ENCODE measurements at regions not wholly inside any gene's neighbourhood (a gene's known extent, or its start where the extent isn't known, plus 50 kb on each side); places are given as distances from the start of the nearest gene placed in this dataset.

DNA sequence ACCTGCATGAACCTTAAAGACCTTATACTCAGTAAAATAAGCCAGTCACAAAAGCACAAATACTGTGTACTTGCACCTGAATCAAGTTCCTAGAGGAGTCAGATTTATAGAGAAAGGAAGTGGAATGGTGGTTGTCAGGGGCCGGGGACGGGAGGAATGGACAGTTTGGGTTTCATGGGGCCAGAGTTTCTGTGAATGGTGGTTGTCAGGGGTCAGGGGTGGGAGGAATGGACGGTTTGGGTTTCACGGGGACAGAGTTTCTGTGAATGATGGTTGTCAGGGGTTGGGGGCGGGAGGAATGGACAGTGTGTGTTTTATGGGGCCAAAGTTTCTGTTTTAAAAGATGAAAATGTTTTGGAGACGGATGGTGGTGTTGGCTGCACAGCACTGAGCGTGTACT, 260.0 kb upstream of the MKI67 start:
- Histone ChIP-seq H3K79me2 (ENCODE audit: insufficient read depth, low read length) (no peaks in the 10 kb centered on the region), H3K9me3 (ENCODE audit: control insufficient read depth in 1 of 2, insufficient read depth in 1 of 2, low read depth in 1 of 2, low read length in 2 of 2) (no peaks in the 10 kb centered on the region), H3K27ac (ENCODE audit: low read depth, low read length) (no peak overlapping the region), H3K9me2 (ENCODE audit: insufficient read depth) (no peaks in the 10 kb centered on the region), H3K27me3 (ENCODE audit: insufficient read depth, low read length) (peaks cover 49% of the 10 kb centered on the region), H3K9ac (ENCODE audit: low read length) (no peak overlapping the region), H3K4me2 (ENCODE audit: low read length) (no peak overlapping the region), H3K4me1 (ENCODE audit: control insufficient read depth in 1 of 2, insufficient read depth in 2 of 2, low read length in 2 of 2) (no peaks in the 10 kb centered on the region), H3K4me3 (replicated peaks in 1 of 2; ENCODE audit: low read depth in 1 of 2, low read length in 2 of 2) (no peak overlapping the region), H2AFZ (ENCODE audit: low read depth, low read length, poor library complexity, severe bottlenecking) (no peak overlapping the region), H3K36me3 (ENCODE audit: control insufficient read depth in 1 of 2, insufficient read depth in 2 of 2, low read length in 2 of 2) (no peaks in the 10 kb centered on the region), H4K20me1 (ENCODE audit: insufficient read depth) (no peaks in the 10 kb centered on the region)
- DNase-seq (ENCODE audit: low read depth, low spot score) (no peak), ATAC-seq (no peak)
- intact Hi-C loops (cut with micrococcal nuclease) = no loop called here
- RAD21 ChIA-PET (ENCODE audit: low non-redundant PET in 1 of 2, low total read pairs in 2 of 2, uncharacterized antibody in 2 of 2, unreplicated experiment in 2 of 2) = no interaction called here
- CTCF ChIA-PET = no interaction called here
- TF ChIP-seq TCF7L2 (IDR thresholded peaks at IDR 0.05; ENCODE audit: borderline replicate concordance, extremely low read depth, insufficient read depth, insufficient read length) (no peak), POLR2AphosphoS5 (IDR thresholded peaks at IDR 0.05; ENCODE audit: low read depth, low read length) (no peak), CBX3 (IDR thresholded peaks at IDR 0.05; ENCODE audit: low read depth) (no peak), EGR1 (IDR thresholded peaks at IDR 0.05; ENCODE audit: low read depth) (no peak), EZH2 (IDR thresholded peaks at IDR 0.05) (no peak), ZNF274 (IDR thresholded peaks at IDR 0.05; ENCODE audit: low read depth, low read length) (no peak), ELF1 (IDR thresholded peaks at IDR 0.05; ENCODE audit: borderline replicate concordance, low read depth) (no peak), POLR2A (IDR thresholded peaks at IDR 0.05; ENCODE audit: borderline replicate concordance, extremely low read depth, insufficient read depth, insufficient read length) (no peak), EZH2phosphoT487 (IDR thresholded peaks at IDR 0.05; ENCODE audit: borderline replicate concordance) (no peak), SP1 (IDR thresholded peaks at IDR 0.05; ENCODE audit: low read depth) (no peak)
- TF ChIP-seq, protein P1, sequence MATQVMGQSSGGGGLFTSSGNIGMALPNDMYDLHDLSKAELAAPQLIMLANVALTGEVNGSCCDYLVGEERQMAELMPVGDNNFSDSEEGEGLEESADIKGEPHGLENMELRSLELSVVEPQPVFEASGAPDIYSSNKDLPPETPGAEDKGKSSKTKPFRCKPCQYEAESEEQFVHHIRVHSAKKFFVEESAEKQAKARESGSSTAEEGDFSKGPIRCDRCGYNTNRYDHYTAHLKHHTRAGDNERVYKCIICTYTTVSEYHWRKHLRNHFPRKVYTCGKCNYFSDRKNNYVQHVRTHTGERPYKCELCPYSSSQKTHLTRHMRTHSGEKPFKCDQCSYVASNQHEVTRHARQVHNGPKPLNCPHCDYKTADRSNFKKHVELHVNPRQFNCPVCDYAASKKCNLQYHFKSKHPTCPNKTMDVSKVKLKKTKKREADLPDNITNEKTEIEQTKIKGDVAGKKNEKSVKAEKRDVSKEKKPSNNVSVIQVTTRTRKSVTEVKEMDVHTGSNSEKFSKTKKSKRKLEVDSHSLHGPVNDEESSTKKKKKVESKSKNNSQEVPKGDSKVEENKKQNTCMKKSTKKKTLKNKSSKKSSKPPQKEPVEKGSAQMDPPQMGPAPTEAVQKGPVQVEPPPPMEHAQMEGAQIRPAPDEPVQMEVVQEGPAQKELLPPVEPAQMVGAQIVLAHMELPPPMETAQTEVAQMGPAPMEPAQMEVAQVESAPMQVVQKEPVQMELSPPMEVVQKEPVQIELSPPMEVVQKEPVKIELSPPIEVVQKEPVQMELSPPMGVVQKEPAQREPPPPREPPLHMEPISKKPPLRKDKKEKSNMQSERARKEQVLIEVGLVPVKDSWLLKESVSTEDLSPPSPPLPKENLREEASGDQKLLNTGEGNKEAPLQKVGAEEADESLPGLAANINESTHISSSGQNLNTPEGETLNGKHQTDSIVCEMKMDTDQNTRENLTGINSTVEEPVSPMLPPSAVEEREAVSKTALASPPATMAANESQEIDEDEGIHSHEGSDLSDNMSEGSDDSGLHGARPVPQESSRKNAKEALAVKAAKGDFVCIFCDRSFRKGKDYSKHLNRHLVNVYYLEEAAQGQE (IDR thresholded peaks at IDR 0.05; ENCODE audit: low read depth) = no peak
- TF ChIP-seq, protein P2, sequence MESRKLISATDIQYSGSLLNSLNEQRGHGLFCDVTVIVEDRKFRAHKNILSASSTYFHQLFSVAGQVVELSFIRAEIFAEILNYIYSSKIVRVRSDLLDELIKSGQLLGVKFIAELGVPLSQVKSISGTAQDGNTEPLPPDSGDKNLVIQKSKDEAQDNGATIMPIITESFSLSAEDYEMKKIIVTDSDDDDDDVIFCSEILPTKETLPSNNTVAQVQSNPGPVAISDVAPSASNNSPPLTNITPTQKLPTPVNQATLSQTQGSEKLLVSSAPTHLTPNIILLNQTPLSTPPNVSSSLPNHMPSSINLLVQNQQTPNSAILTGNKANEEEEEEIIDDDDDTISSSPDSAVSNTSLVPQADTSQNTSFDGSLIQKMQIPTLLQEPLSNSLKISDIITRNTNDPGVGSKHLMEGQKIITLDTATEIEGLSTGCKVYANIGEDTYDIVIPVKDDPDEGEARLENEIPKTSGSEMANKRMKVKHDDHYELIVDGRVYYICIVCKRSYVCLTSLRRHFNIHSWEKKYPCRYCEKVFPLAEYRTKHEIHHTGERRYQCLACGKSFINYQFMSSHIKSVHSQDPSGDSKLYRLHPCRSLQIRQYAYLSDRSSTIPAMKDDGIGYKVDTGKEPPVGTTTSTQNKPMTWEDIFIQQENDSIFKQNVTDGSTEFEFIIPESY (IDR thresholded peaks at IDR 0.05; ENCODE audit: extremely low read depth, insufficient replicate concordance, low read length) = no peak
- TF ChIP-seq, protein P3, sequence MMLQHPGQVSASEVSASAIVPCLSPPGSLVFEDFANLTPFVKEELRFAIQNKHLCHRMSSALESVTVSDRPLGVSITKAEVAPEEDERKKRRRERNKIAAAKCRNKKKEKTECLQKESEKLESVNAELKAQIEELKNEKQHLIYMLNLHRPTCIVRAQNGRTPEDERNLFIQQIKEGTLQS (IDR thresholded peaks at IDR 0.05) = no peak
- TF ChIP-seq, protein P4, sequence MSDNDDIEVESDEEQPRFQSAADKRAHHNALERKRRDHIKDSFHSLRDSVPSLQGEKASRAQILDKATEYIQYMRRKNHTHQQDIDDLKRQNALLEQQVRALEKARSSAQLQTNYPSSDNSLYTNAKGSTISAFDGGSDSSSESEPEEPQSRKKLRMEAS (IDR thresholded peaks at IDR 0.05) = no peak
- POLR2A ChIA-PET = no interaction called here
- no TSS peak for BruUV-seq (replicated peaks)
